ENCODE measurements at regions not wholly inside any gene's neighbourhood (a gene's known extent, or its start where the extent isn't known, plus 50 kb on each side); places are given as distances from the start of the nearest gene placed in this dataset.
A peak's percentile ranks its signal among the peaks of the same experiment; 100 is the strongest.

DNA sequence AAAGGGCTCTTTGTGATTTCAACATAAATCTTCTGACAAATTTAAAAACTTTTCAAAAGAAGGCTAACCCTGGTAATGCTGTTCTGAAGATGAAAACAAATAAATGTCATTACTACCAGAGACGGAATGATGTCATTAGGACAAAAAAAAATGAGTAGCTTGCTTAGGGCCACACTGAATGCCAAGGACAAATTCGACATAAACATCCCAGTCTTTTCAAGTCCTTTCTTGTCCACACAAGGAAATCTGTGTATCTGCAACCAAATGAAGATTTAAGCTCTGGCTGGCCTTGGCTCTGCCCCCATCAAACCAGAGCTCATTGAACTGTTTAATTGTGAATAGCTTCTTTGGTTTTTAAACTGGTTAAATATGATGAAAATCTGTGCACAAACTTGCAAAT is 592.7 kb downstream of the TLE1 start:
- no peak overlapping the region for H3K9ac ChIP-seq (ENCODE audit: insufficient read depth, low read depth, low read length)
- no peaks in the 10 kb centered on the region for H3K9me3 ChIP-seq (ENCODE audit: low read length)
- ChIA-PET CTCF (ENCODE audit: low intra/inter-chr PET ratio, low total read pairs) (no interaction called here), POLR2A (no interaction called here)
- no peak overlapping the region for H3K4me3 ChIP-seq (replicated peaks in 1 of 3; ENCODE audit: insufficient read depth in 1 of 3, low read depth in 2 of 3, low read length in 3 of 3)
- 14% methylated on average over 2 of the region's 2 CpGs for WGBS (ENCODE audit: low lambda C conversion rate)
- DNase-seq (ENCODE audit: low spot score) (no peak), ATAC-seq (no peak), FAIRE-seq (no peak)
- BruUV-seq (replicated peaks): no TSS peak
- H3K27me3 ChIP-seq (ENCODE audit: control insufficient read depth in 1 of 2, insufficient read depth in 2 of 2, low read length in 2 of 2): no peaks in the 10 kb centered on the region
- no peaks in the 10 kb centered on the region for H3K36me3 ChIP-seq (replicated peaks in 1 of 2; ENCODE audit: control insufficient read depth in 1 of 2, insufficient read depth in 2 of 2, low read length in 2 of 2)
- no peaks in the 10 kb centered on the region for H4K20me1 ChIP-seq (ENCODE audit: insufficient read depth, low read length)
- H3K4me2 ChIP-seq (ENCODE audit: low read depth, low read length): no peak overlapping the region
- intact Hi-C loops (cut with micrococcal nuclease; ENCODE audit: unreplicated experiment): no loop called here
- in situ Hi-C loops (cut with HindIII; ENCODE audit: extremely low pct_ligation_motif_present, low pct_unique_long_range_greater_than_20kb): no loop called here
- no peak overlapping the region for H2AFZ ChIP-seq (ENCODE audit: low read length)
- TF ChIP-seq ATF7 (IDR thresholded peaks at IDR 0.05): 0 out of 2 replicates have a peak, but pooled peaks have one; percentile 14
- no peak for TF ChIP-seq ATF7 (CRISPR knock-in tag; IDR thresholded peaks at IDR 0.05)
- no peak for TF ChIP-seq PRPF4 (IDR thresholded peaks at IDR 0.05; ENCODE audit: low read depth, low read length, poor library complexity, severe bottlenecking)
- H3K4me1 ChIP-seq (ENCODE audit: insufficient read depth, low read length): no peaks in the 10 kb centered on the region
- H3K79me2 ChIP-seq (ENCODE audit: insufficient read depth, low read length): no peaks in the 10 kb centered on the region
- no peak overlapping the region for H3K27ac ChIP-seq (ENCODE audit: extremely low read length, insufficient read depth, low read length)

DNA sequence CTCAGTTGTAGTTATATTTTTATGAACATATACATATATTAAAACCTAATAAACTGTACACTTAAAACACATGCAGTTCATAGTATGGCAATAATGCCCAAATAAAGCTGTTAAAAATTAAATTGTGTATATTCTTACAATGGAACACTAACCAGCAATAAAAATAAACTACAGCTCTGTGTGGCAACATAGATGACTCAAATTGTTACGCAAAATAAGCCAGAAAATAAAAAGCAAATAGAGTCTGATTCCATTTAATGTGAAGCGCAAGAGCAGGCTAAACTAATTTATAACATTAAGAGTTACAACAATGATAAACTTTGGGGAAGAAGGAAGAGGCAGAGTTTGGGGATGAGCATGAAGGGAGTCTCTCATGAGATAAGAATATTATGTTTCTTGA is 597.3 kb downstream of the TLE1 start:
- intact Hi-C loops (cut with micrococcal nuclease; ENCODE audit: unreplicated experiment): no loop called here
- POLR2A ChIA-PET: no interaction called here
- H3K4me2 ChIP-seq (ENCODE audit: low read depth, low read length): no peak overlapping the region
- no peak overlapping the region for H3K27ac ChIP-seq (ENCODE audit: extremely low read length, insufficient read depth, low read length)
- ATAC-seq: no peak
- no peaks in the 10 kb centered on the region for H3K79me2 ChIP-seq (ENCODE audit: insufficient read depth, low read length)
- no peak overlapping the region for H3K4me3 ChIP-seq (replicated peaks in 1 of 3; ENCODE audit: insufficient read depth in 1 of 3, low read depth in 2 of 3, low read length in 3 of 3)
- H3K4me1 ChIP-seq (ENCODE audit: insufficient read depth, low read length): no peaks in the 10 kb centered on the region
- H4K20me1 ChIP-seq (ENCODE audit: insufficient read depth, low read length): no peaks in the 10 kb centered on the region
- no peaks in the 10 kb centered on the region for H3K9me3 ChIP-seq (ENCODE audit: low read length)
- H3K27me3 ChIP-seq (ENCODE audit: control insufficient read depth in 1 of 2, insufficient read depth in 2 of 2, low read length in 2 of 2): no peaks in the 10 kb centered on the region
- FAIRE-seq: no peak
- BruUV-seq (replicated peaks): no TSS peak
- in situ Hi-C loops (cut with HindIII; ENCODE audit: extremely low pct_ligation_motif_present, low pct_unique_long_range_greater_than_20kb): no loop called here
- DNase-seq (ENCODE audit: low spot score): no peak
- CTCF ChIA-PET (ENCODE audit: low intra/inter-chr PET ratio, low total read pairs): no interaction called here
- H2AFZ ChIP-seq (ENCODE audit: low read length): no peak overlapping the region
- 33% methylated on average over 2 of the region's 2 CpGs for WGBS (ENCODE audit: low lambda C conversion rate)
- H3K9ac ChIP-seq (ENCODE audit: insufficient read depth, low read depth, low read length): no peak overlapping the region
- no peaks in the 10 kb centered on the region for H3K36me3 ChIP-seq (replicated peaks in 1 of 2; ENCODE audit: control insufficient read depth in 1 of 2, insufficient read depth in 2 of 2, low read length in 2 of 2)
- TF ChIP-seq MZF1 (CRISPR knock-in tag; IDR thresholded peaks at IDR 0.05; ENCODE audit: borderline replicate concordance) (no peak), ZNF33A (CRISPR knock-in tag; IDR thresholded peaks at IDR 0.05; ENCODE audit: borderline replicate concordance) (no peak), NR2F1 (CRISPR knock-in tag; IDR thresholded peaks at IDR 0.05) (no peak), ZNF510 (CRISPR knock-in tag; IDR thresholded peaks at IDR 0.05; ENCODE audit: low read depth) (no peak), ZNF570 (CRISPR knock-in tag; IDR thresholded peaks at IDR 0.05; ENCODE audit: borderline replicate concordance) (no peak), HNF4A (CRISPR knock-in tag; IDR thresholded peaks at IDR 0.05) (no peak), CENPX (CRISPR knock-in tag; IDR thresholded peaks at IDR 0.05) (no peak), CCAR2 (optimal IDR thresholded peaks at IDR 0.05; ENCODE audit: low read depth, low read length) (no peak), ZFP62 (CRISPR knock-in tag; IDR thresholded peaks at IDR 0.05) (no peak), DNMT1 (CRISPR knock-in tag; IDR thresholded peaks at IDR 0.05) (no peak)
- TF ChIP-seq, protein P1, sequence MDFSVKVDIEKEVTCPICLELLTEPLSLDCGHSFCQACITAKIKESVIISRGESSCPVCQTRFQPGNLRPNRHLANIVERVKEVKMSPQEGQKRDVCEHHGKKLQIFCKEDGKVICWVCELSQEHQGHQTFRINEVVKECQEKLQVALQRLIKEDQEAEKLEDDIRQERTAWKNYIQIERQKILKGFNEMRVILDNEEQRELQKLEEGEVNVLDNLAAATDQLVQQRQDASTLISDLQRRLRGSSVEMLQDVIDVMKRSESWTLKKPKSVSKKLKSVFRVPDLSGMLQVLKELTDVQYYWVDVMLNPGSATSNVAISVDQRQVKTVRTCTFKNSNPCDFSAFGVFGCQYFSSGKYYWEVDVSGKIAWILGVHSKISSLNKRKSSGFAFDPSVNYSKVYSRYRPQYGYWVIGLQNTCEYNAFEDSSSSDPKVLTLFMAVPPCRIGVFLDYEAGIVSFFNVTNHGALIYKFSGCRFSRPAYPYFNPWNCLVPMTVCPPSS (IDR thresholded peaks at IDR 0.05): no peak
- TF ChIP-seq, protein P2, sequence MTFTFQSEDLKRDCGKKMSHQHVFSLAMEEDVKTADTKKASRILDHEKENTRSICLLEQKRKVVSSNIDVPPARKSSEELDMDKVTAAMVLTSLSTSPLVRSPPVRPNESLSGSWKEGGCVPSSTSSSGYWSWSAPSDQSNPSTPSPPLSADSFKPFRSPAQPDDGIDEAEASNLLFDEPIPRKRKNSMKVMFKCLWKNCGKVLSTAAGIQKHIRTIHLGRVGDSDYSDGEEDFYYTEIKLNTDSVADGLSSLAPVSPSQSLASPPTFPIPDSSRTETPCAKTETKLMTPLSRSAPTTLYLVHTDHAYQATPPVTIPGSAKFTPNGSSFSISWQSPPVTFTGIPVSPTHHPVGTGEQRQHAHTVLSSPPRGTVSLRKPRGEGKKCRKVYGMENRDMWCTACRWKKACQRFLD (CRISPR knock-in tag; IDR thresholded peaks at IDR 0.05; ENCODE audit: borderline replicate concordance): no peak
